ENCODE measurements at regions not wholly inside any gene's neighbourhood (a gene's known extent, or its start where the extent isn't known, plus 50 kb on each side); places are given as distances from the start of the nearest gene placed in this dataset.
"Not testable (repeated sequence)": the region's sequence is repeated elsewhere in the genome, so short reads cannot be mapped to it uniquely, and the experiment has no call there.

DNA sequence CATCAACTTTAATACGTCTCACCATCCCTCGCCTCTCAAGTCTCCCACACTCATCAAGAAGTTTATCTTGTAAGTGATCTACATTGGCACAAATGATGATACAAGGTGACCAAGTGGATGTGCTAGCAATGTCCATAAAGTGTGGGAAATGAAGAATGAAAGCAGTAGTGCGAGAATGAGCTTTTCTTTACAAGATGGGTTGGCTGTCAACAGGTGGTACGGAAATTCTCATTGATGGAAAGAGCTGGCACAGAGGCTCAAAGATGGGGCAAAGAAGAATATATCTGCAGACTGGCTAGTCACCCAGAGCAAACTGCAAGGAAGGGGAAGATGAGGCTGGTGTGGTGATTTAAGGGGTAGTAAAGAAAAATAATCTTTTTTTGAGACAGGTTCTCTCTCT lies 640.8 kb downstream of the MAT2B start:
- Histone ChIP-seq H3K9me3 (ENCODE audit: control insufficient read depth, insufficient read depth, low read depth, low read length) (no peaks in the 10 kb centered on the region), H3K36me3 (ENCODE audit: control insufficient read depth, insufficient read depth, low read length) (no peaks in the 10 kb centered on the region), H3K9ac (ENCODE audit: low read length) (no peak overlapping the region), H3K4me3 (ENCODE audit: low read depth, low read length) (no peak overlapping the region), H3K4me1 (ENCODE audit: control insufficient read depth, insufficient read depth, low read length) (peaks cover 8% of the 10 kb centered on the region; the same call in 1 of the 2 replicates), H3K27me3 (ENCODE audit: control insufficient read depth, insufficient read depth, low read length) (no peaks in the 10 kb centered on the region), H3K27ac (ENCODE audit: low read depth, low read length) (no peak overlapping the region)

DNA sequence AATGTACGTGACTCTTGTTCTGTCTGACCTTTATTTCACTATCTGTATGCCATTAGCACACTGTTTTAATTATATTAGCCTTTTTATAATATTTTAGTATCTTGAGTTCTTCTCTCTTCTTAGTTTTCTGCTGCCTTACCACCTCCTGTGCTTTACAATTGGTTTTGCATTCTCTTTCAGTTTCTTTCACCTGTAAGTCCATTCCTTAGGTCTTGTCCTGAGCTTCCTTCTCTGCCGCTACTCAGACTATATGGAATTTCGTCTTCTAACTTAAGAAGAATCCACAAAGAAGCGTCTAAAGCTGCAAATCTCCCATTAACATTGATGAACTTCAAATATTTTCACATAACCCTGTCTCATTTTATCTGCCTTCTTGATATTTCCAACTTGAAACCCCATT lies 642.9 kb downstream of the MAT2B start:
- Histone ChIP-seq H3K9ac (ENCODE audit: low read length) (no peak overlapping the region), H3K27me3 (ENCODE audit: control insufficient read depth, insufficient read depth, low read length) (no peaks in the 10 kb centered on the region), H3K4me3 (ENCODE audit: low read depth, low read length) (no peak overlapping the region), H3K4me1 (ENCODE audit: control insufficient read depth, insufficient read depth, low read length) (peaks cover 8% of the 10 kb centered on the region; the same call in 1 of the 2 replicates), H3K9me3 (ENCODE audit: control insufficient read depth, insufficient read depth, low read depth, low read length) (no peaks in the 10 kb centered on the region), H3K36me3 (ENCODE audit: control insufficient read depth, insufficient read depth, low read length) (no peaks in the 10 kb centered on the region), H3K27ac (ENCODE audit: low read depth, low read length) (no peak overlapping the region; the same call in 1 of the 2 replicates)

DNA sequence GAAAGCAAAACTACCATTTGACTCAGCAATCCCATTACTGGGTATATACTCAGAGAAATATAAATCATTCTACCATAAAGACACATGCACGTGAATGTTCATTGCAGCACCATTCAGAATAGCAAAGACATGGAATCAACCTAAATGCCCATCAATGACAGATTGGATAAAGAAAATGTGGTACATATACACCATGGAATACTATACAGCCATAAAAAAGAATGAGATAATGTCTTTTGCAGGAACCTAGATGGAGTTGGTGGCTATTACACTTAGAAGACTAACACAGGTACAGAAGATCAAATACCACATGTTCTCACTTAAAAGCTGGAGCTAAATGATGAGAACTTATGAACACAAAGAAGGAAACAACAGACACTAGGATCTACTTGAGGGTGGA lies 647.1 kb downstream of the MAT2B start:
- H3K9me3 ChIP-seq (ENCODE audit: control insufficient read depth, insufficient read depth, low read depth, low read length); H3K4me3 ChIP-seq (ENCODE audit: low read depth, low read length); H3K27me3 ChIP-seq (ENCODE audit: control insufficient read depth, insufficient read depth, low read length); H3K36me3 ChIP-seq (ENCODE audit: control insufficient read depth, insufficient read depth, low read length); H3K4me1 ChIP-seq (ENCODE audit: control insufficient read depth, insufficient read depth, low read length); H3K9ac ChIP-seq (ENCODE audit: low read length); H3K27ac ChIP-seq (ENCODE audit: low read depth, low read length): not testable (repeated sequence)

DNA sequence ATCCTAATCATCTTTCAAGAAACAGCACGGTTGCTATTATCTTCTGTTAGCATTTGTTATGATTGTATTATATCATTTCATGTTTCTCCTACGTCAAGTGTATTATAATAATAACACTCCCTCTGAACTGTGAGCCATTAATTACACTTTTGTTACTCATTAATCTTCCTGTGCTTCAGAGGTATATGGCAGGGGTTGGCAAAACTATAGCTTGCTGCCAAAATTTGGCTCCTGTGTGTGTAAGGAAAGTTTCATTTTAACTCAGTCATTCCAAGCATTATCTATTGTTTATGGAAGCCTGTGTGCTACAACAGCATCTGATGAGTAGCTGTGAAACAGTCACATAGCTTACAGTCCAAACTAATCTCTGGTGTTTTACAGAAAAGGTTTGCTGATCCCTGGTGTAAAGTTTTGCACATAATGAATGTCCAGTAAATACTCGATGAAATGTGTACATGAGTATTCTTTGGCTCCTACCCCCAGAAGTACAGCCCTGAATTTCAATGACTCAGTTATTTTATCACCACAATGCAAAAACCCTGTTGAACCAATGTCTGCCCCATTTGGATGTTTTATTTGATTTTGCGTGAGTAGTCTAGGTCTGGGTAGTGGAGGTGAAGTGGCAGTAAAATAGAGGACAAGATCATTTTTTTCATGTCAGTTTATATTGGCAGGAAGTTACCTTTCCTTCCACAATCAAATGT lies 648.2 kb downstream of the MAT2B start:
- no peak overlapping the region for H3K27ac ChIP-seq (ENCODE audit: low read depth, low read length)
- no peaks in the 10 kb centered on the region for H3K27me3 ChIP-seq (ENCODE audit: control insufficient read depth, insufficient read depth, low read length)
- H3K4me1 ChIP-seq (ENCODE audit: control insufficient read depth, insufficient read depth, low read length) = peaks cover 2% of the 10 kb centered on the region; the same call in 1 of the 2 replicates

DNA sequence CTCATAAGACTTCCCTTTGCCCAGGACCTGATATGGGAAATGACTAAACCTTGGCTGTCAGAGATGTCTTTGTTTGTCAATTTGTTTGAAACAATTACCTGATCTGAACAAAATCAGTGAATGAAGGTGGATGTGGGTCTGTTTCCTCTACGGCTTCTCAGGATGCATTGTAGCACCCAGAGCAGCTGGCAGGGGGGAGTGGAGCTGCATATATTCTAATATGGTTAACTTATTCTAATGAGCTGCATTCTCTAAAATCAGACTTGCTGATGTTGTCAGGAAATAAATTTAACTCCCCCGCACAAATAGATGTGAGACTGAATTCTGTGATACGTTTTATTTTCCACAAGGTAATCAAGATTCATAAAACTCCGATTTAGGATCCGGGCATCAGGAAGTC lies 665.4 kb downstream of the MAT2B start:
- no peaks in the 10 kb centered on the region for H3K9me3 ChIP-seq (ENCODE audit: control insufficient read depth, insufficient read depth, low read depth, low read length)
- H3K4me3 ChIP-seq (ENCODE audit: low read depth, low read length) = no peak overlapping the region
- no peak overlapping the region for H3K9ac ChIP-seq (ENCODE audit: low read length)
- H3K27ac ChIP-seq (ENCODE audit: low read depth, low read length) = no peak overlapping the region
- H3K4me1 ChIP-seq (ENCODE audit: control insufficient read depth, insufficient read depth, low read length) = no peaks in the 10 kb centered on the region
- no peaks in the 10 kb centered on the region for H3K36me3 ChIP-seq (ENCODE audit: control insufficient read depth, insufficient read depth, low read length)
- no peaks in the 10 kb centered on the region for H3K27me3 ChIP-seq (ENCODE audit: control insufficient read depth, insufficient read depth, low read length)

More for the DNA sequence above, 648.2 kb downstream of the MAT2B start:
- Histone ChIP-seq H3K4me3 (ENCODE audit: low read depth, low read length) (no peak overlapping the region), H3K9ac (ENCODE audit: low read length) (no peak overlapping the region), H3K9me3 (ENCODE audit: control insufficient read depth, insufficient read depth, low read depth, low read length) (no peaks in the 10 kb centered on the region), H3K36me3 (ENCODE audit: control insufficient read depth, insufficient read depth, low read length) (no peaks in the 10 kb centered on the region)

DNA sequence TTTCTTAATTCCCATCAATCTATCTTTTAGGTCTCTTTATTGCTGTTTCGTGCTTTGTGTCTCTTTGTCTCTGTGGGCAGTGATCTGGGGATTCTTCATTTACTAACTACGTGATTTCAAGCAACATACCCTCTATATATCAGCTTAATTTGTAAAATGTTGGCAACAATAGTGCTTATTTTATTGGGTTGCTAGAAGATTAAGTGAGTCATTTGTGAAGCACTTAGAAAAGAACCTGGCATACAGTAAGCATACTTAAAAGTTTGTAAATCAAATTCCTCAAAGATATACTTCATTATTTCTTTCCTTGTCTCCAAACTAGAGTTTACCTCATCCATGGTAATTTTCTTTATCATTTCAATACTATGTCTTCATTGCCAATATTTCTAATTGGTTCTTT lies 669.7 kb downstream of the MAT2B start:
- H3K9me3 ChIP-seq (ENCODE audit: control insufficient read depth, insufficient read depth, low read depth, low read length) = no peaks in the 10 kb centered on the region
- H3K4me3 ChIP-seq (ENCODE audit: low read depth, low read length) = no peak overlapping the region
- no peaks in the 10 kb centered on the region for H3K36me3 ChIP-seq (ENCODE audit: control insufficient read depth, insufficient read depth, low read length)
- H3K27ac ChIP-seq (ENCODE audit: low read depth, low read length) = no peak overlapping the region
- no peak overlapping the region for H3K9ac ChIP-seq (ENCODE audit: low read length)
- H3K27me3 ChIP-seq (ENCODE audit: control insufficient read depth, insufficient read depth, low read length) = no peaks in the 10 kb centered on the region
- H3K4me1 ChIP-seq (ENCODE audit: control insufficient read depth, insufficient read depth, low read length) = no peaks in the 10 kb centered on the region

DNA sequence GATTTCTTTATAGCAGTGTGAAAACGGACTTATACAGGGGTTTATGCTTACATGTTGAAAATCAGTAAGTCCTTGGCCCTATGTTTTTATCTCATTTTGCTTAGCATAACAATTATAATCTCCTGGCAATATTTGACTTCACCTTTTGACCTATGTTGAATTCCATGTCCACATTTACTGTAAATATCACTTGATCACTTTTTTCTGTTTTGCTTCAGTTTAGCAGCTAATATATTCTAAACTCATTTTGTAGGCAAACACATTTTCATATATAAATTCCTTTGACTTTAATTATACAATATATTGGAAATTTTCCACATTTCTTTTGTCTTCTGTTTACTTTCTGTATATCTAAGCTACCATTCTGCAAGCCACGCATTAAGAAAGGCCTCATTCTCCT lies 674.0 kb downstream of the MAT2B start:
- no peaks in the 10 kb centered on the region for H3K9me3 ChIP-seq (ENCODE audit: control insufficient read depth, insufficient read depth, low read depth, low read length)
- no peaks in the 10 kb centered on the region for H3K4me1 ChIP-seq (ENCODE audit: control insufficient read depth, insufficient read depth, low read length)
- H3K4me3 ChIP-seq (ENCODE audit: low read depth, low read length) = no peak overlapping the region
- H3K9ac ChIP-seq (ENCODE audit: low read length) = no peak overlapping the region
- H3K27ac ChIP-seq (ENCODE audit: low read depth, low read length) = no peak overlapping the region
- no peaks in the 10 kb centered on the region for H3K27me3 ChIP-seq (ENCODE audit: control insufficient read depth, insufficient read depth, low read length)
- no peaks in the 10 kb centered on the region for H3K36me3 ChIP-seq (ENCODE audit: control insufficient read depth, insufficient read depth, low read length)

DNA sequence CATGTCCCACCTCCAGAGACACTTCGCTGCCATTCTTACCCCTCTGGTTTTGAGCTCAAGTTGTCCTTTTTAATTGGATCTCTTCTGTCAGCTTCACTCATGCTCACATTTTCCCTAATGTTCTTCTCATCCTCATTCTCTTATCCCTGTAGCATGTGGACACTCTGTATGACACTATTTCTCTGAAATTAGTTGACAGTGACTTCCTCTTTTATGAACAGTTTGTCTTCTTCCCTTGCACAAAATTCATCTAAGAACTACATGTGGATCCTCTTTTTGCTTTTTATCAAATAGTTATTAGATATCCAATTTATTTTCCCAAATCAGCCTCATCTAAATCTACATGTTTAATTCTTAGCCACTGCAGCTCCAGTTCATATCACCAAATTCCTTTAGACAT lies 676.2 kb downstream of the MAT2B start:
- H3K4me3 ChIP-seq (ENCODE audit: low read depth, low read length) = no peak overlapping the region
- no peak overlapping the region for H3K27ac ChIP-seq (ENCODE audit: low read depth, low read length)
- no peaks in the 10 kb centered on the region for H3K4me1 ChIP-seq (ENCODE audit: control insufficient read depth, insufficient read depth, low read length)
- H3K9me3 ChIP-seq (ENCODE audit: control insufficient read depth, insufficient read depth, low read depth, low read length) = no peaks in the 10 kb centered on the region
- H3K9ac ChIP-seq (ENCODE audit: low read length) = no peak overlapping the region
- no peaks in the 10 kb centered on the region for H3K36me3 ChIP-seq (ENCODE audit: control insufficient read depth, insufficient read depth, low read length)
- no peaks in the 10 kb centered on the region for H3K27me3 ChIP-seq (ENCODE audit: control insufficient read depth, insufficient read depth, low read length)

DNA sequence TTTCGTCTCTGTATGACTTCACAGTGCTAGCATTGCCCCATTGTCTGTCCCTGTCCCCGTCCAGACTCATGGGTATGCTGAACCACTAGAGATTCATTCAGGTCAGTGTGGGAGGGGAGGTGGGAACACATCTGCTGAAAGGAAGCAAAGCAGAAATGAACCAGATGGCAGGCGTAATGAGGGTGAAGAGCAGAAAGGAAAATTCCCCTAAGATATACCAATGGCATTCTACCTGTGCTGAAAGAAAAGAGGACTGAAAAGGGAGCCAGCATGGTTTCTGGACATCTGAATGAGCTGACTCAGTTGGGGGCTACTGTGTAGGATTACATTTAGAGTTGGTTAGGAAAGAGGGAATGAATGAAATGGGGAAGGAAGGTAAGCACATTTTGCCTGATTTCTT lies 678.7 kb downstream of the MAT2B start:
- H3K27ac ChIP-seq (ENCODE audit: low read depth, low read length) = no peak overlapping the region
- H3K4me3 ChIP-seq (ENCODE audit: low read depth, low read length) = no peak overlapping the region
- no peaks in the 10 kb centered on the region for H3K27me3 ChIP-seq (ENCODE audit: control insufficient read depth, insufficient read depth, low read length)
- H3K36me3 ChIP-seq (ENCODE audit: control insufficient read depth, insufficient read depth, low read length) = no peaks in the 10 kb centered on the region
- H3K4me1 ChIP-seq (ENCODE audit: control insufficient read depth, insufficient read depth, low read length) = peaks cover 13% of the 10 kb centered on the region
- H3K9ac ChIP-seq (ENCODE audit: low read length) = no peak overlapping the region
- H3K9me3 ChIP-seq (ENCODE audit: control insufficient read depth, insufficient read depth, low read depth, low read length) = no peaks in the 10 kb centered on the region

DNA sequence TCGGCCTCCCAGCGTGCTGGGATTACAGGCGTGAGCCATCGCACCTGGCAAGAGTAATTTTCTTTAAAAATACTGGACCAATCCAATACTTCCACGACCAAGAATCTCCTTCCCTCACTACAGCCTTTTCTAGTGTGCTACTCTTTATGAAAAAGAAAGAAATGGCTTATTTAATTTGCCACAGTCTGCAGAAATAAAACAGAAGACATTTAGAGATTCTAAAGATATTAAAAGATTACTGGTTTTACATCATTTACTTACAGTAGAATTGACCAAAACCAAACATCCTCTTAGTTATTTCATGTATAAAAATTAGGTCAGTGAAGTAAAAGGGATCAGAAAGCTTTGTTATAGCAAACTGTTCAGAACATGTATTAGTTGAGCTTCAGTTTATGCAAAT lies 679.6 kb downstream of the MAT2B start:
- Histone ChIP-seq H3K9me3 (ENCODE audit: control insufficient read depth, insufficient read depth, low read depth, low read length) (no peaks in the 10 kb centered on the region), H3K9ac (ENCODE audit: low read length) (no peak overlapping the region), H3K4me3 (ENCODE audit: low read depth, low read length) (no peak overlapping the region), H3K27ac (ENCODE audit: low read depth, low read length) (no peak overlapping the region), H3K4me1 (ENCODE audit: control insufficient read depth, insufficient read depth, low read length) (peaks cover 13% of the 10 kb centered on the region), H3K27me3 (ENCODE audit: control insufficient read depth, insufficient read depth, low read length) (no peaks in the 10 kb centered on the region), H3K36me3 (ENCODE audit: control insufficient read depth, insufficient read depth, low read length) (no peaks in the 10 kb centered on the region)

DNA sequence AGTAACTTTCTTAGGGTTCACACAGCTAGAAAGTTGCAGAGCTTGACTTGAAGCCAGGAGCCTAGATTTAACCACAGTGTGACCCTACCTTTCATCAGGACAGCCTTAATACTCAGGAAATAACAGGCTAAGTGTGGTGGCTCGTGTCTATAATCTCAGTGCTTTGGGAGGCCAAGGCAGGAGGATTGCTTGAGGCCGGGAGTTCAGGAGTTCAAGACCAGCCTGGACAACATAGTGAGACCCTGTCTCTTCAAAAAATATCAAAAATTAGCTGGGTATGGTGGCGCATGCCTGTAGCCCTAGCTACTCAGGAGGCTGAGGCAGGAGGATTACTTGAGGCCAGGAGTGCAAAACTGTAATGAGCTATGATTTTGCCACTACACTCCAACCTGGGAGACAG lies 681.1 kb downstream of the MAT2B start:
- Histone ChIP-seq H3K4me3 (ENCODE audit: low read depth, low read length) (no peak overlapping the region), H3K27ac (ENCODE audit: low read depth, low read length) (no peak overlapping the region), H3K4me1 (ENCODE audit: control insufficient read depth, insufficient read depth, low read length) (peaks cover 13% of the 10 kb centered on the region), H3K9ac (ENCODE audit: low read length) (no peak overlapping the region), H3K9me3 (ENCODE audit: control insufficient read depth, insufficient read depth, low read depth, low read length) (no peaks in the 10 kb centered on the region), H3K36me3 (ENCODE audit: control insufficient read depth, insufficient read depth, low read length) (no peaks in the 10 kb centered on the region), H3K27me3 (ENCODE audit: control insufficient read depth, insufficient read depth, low read length) (no peaks in the 10 kb centered on the region)
